ENCODE measurements at regions not wholly inside any gene's neighbourhood (a gene's known extent, or its start where the extent isn't known, plus 50 kb on each side); places are given as distances from the start of the nearest gene placed in this dataset.

DNA sequence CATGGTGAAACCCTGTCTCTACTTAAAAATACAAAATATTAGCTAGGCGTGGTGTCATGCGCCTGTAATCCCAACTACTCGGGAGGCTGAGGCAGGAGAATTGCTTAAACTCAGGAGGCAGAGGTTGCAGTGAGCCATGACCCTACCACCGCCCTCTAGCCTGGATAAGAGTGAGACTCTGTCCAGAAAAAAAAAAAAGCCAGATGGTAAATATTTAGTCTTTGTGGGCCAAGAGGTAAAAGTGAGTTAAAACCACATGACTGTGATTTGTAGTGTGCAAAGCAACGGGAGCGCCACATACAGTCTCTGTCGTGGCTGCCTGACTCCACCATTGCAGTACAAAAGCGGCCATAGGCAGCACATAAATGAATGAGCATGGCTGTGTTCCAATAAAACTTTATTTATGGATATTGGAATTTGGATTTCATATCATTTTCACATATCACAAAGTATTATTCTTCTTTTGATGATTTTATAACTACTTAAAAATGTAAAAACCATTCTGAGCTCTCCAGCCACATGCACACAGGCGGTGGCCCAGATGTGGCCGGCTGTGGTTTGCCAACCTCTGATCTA is 51.8 kb upstream of the CASZ1 start:
- H3K4me1 ChIP-seq (ENCODE audit: control insufficient read depth, insufficient read depth, low read length) = no peaks in the 10 kb centered on the region
- no peaks in the 10 kb centered on the region for H3K27me3 ChIP-seq (ENCODE audit: control insufficient read depth, insufficient read depth, low read length)
- H3K4me3 ChIP-seq (ENCODE audit: low read length) = no peak overlapping the region
- no peaks in the 10 kb centered on the region for H3K36me3 ChIP-seq (ENCODE audit: control insufficient read depth, insufficient read depth, low read length)
- H3K27ac ChIP-seq (ENCODE audit: low read depth, low read length) = no peak overlapping the region
- no peak overlapping the region for H3K9ac ChIP-seq (ENCODE audit: low read length)

DNA sequence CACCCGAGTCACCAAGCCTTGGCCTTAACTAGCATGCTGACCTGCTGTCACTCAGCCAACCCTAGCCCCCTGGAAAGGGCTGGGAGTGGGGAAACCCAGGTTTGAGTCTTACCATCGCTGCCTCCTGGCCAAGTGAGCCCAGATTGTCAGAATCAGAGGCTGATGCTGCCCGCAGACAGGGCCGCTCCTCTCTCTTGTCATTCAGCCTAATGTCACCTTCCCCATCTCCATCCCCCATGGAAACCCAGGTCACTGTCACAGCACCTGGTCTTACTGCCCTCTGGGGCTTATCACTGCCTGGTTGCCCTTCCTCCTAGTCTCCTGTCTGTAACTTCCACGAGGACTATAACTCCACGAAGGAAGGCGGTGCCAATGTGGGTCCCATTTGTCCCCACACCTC is 53.6 kb upstream of the CASZ1 start:
- Histone ChIP-seq H3K4me3 (ENCODE audit: low read length) (no peak overlapping the region), H3K36me3 (ENCODE audit: control insufficient read depth, insufficient read depth, low read length) (no peaks in the 10 kb centered on the region), H3K27ac (ENCODE audit: low read depth, low read length) (no peak overlapping the region), H3K27me3 (ENCODE audit: control insufficient read depth, insufficient read depth, low read length) (no peaks in the 10 kb centered on the region), H3K9ac (ENCODE audit: low read length) (no peak overlapping the region), H3K4me1 (ENCODE audit: control insufficient read depth, insufficient read depth, low read length) (no peaks in the 10 kb centered on the region)

DNA sequence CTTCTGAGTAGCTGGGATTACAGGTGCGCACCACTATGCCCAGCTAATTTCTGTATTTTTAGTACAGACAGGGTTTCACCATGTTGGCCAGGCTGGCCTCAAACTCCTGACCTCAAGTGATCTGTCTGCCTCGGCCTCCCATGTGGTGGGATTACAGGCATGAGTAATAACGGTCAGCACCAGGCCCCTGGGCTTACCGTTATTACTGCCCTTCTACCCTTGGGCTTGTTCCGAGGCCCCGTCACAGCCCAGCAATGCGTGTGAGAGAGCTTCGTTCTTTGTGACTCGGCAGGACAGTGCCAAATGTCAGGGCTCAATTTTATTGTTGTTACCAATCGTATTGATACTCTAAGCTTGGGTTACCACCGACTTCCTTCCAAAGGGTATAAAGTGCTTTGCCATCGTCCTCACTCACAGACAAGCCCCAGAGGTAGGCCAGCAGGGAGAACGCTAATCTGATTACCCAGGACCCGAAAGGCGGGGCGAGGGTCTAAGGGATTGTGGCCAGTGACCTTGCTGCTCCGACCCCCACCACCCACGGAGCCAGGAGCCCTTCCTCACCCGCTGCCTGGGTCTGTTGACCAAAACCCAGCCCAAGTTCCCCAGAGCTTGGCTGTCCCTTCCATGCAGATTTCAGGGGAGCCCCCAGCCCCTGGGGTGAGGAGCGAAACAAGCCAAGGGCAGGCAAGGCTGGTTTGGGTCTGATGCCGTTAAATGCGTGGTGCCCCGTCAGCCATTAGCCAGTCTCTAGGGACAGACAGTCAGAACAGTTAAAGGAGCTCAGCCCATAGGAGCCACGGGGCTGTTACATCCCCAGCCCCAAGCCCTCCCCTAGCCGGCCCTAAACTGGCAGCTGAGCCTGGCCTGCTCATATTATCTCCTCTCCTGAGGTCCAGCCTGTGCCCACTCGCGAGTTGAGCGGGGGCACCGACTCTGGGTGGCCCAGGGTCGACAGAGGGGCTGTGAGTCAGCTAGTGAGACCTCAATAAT is 54.9 kb upstream of the CASZ1 start:
- Histone ChIP-seq H3K4me3 (ENCODE audit: low read length) (no peak overlapping the region), H3K9ac (ENCODE audit: low read length) (no peak overlapping the region), H3K27me3 (ENCODE audit: control insufficient read depth, insufficient read depth, low read length) (no peaks in the 10 kb centered on the region), H3K4me1 (ENCODE audit: control insufficient read depth, insufficient read depth, low read length) (no peaks in the 10 kb centered on the region), H3K36me3 (ENCODE audit: control insufficient read depth, insufficient read depth, low read length) (no peaks in the 10 kb centered on the region), H3K27ac (ENCODE audit: low read depth, low read length) (no peak overlapping the region)

DNA sequence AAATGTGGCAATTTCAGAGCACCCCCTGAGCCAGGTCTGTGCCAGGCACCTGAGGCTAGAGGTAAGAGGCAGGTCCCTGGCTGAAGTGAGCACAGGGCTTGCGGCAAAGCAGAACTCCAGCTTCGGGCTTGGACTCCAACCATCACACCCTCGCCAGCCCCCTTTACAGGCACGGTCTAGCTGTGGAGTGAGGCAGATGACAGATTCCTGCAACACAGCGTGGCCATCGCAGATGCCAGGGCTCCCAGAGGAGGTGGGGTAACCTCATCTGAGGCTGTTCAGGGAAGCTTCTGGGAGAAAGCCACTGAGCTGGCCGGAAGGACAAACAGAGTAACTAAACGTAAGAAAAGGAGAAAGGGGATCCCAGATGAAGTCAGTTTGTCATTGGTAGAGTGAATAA is 55.6 kb upstream of the CASZ1 start:
- no peak overlapping the region for H3K9ac ChIP-seq (ENCODE audit: low read length)
- H3K27ac ChIP-seq (ENCODE audit: low read depth, low read length) = no peak overlapping the region
- H3K4me1 ChIP-seq (ENCODE audit: control insufficient read depth, insufficient read depth, low read length) = no peaks in the 10 kb centered on the region

DNA sequence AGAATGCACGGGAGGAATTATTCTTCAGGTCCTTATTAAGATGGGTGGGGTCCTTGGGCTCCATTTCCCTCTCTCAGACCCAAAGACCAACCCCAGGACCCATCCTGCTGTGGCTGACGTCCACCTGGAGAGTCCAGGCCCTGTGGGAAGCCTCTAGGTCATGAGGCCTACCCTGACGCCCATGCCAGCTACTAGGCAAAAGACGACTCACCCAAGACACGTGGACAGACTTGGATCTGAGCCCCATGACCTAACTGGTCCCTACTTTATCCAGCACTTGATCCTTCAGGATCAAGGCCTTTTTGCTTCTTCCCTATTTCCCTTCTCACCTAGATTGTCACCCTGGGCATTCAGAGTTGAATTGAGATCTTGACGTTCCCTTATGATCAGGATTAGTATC is 56.0 kb upstream of the CASZ1 start:
- H3K27me3 ChIP-seq (ENCODE audit: control insufficient read depth, insufficient read depth, low read length) = no peaks in the 10 kb centered on the region
- no peak overlapping the region for H3K4me3 ChIP-seq (ENCODE audit: low read length)
- H3K9ac ChIP-seq (ENCODE audit: low read length) = no peak overlapping the region
- no peak overlapping the region for H3K27ac ChIP-seq (ENCODE audit: low read depth, low read length)
- H3K36me3 ChIP-seq (ENCODE audit: control insufficient read depth, insufficient read depth, low read length) = no peaks in the 10 kb centered on the region
- no peaks in the 10 kb centered on the region for H3K4me1 ChIP-seq (ENCODE audit: control insufficient read depth, insufficient read depth, low read length)

More for the DNA sequence above, 55.6 kb upstream of the CASZ1 start:
- H3K4me3 ChIP-seq (ENCODE audit: low read length) = no peak overlapping the region
- no peaks in the 10 kb centered on the region for H3K27me3 ChIP-seq (ENCODE audit: control insufficient read depth, insufficient read depth, low read length)
- no peaks in the 10 kb centered on the region for H3K36me3 ChIP-seq (ENCODE audit: control insufficient read depth, insufficient read depth, low read length)

DNA sequence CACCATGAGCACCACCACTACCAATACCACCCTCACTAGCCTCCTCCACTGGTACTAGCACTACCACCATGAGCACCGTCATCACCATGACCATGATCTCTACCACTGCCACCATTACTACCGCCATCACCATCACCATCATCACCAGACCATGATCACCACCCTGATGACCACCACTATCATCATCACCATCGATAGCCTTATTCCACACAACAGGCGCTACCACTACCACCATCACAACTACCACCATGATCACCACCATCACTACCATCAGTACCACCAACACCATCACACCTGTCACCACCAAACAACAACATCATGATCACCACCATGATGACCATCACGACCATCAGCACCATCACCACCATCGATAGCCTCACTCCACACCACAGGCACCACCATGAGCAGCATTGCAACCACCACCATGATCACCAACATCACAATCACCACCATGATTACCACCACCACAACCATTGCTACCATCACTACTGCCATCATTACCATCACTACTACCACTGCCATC is 56.6 kb upstream of the CASZ1 start:
- H3K4me1 ChIP-seq (ENCODE audit: control insufficient read depth, insufficient read depth, low read length) = no peaks in the 10 kb centered on the region
- H3K27me3 ChIP-seq (ENCODE audit: control insufficient read depth, insufficient read depth, low read length) = no peaks in the 10 kb centered on the region
- no peak overlapping the region for H3K4me3 ChIP-seq (ENCODE audit: low read length)
- H3K36me3 ChIP-seq (ENCODE audit: control insufficient read depth, insufficient read depth, low read length) = no peaks in the 10 kb centered on the region
- H3K9ac ChIP-seq (ENCODE audit: low read length) = no peak overlapping the region
- no peak overlapping the region for H3K27ac ChIP-seq (ENCODE audit: low read depth, low read length)

DNA sequence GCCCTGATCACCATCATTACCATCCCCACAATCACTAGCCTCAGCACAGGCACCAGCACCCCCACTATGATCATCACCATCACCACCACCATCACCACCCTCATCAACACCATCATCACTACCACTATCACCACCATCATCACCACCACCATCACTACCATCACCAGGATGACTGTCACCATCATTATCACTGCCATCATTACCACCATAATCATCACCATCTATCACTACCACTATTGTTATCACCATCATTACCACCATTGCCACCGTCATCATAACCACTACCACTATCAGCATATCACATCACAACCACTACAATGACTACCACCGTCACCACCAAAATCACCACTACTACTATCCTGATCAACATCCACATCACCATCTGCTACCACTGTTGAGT is 57.3 kb upstream of the CASZ1 start:
- Histone ChIP-seq H3K9ac (ENCODE audit: low read length) (no peak overlapping the region), H3K4me1 (ENCODE audit: control insufficient read depth, insufficient read depth, low read length) (no peaks in the 10 kb centered on the region), H3K27me3 (ENCODE audit: control insufficient read depth, insufficient read depth, low read length) (no peaks in the 10 kb centered on the region), H3K36me3 (ENCODE audit: control insufficient read depth, insufficient read depth, low read length) (no peaks in the 10 kb centered on the region), H3K4me3 (ENCODE audit: low read length) (no peak overlapping the region), H3K27ac (ENCODE audit: low read depth, low read length) (no peak overlapping the region)

DNA sequence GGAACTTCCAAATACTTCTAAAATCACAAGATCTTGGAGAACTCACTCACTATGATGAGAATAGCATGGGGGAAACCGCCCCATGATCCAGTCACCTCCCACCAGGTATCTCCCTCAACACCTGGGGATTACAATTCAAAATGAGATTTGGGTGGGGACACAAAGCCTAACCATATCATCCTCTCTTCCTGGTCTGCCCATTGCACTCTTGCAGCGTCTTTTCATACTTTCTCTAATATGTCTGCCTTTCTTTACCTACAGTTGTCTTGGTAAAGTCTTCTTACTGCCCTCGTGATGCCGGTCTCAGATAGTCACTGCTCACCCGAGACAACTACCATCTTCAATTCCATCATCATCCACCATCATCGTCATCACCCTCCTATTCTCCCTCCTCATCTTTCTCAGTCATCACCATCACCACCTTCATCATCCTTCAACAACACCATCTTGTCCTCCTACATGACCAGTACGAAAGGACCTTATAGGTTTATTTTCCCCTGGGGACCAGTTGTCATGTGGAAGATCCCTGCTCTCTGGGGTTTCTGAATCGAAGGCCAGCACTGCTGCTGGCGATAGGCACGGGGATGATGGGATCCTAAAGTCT is 58.5 kb upstream of the CASZ1 start:
- Histone ChIP-seq H3K4me1 (ENCODE audit: control insufficient read depth, insufficient read depth, low read length) (no peaks in the 10 kb centered on the region), H3K36me3 (ENCODE audit: control insufficient read depth, insufficient read depth, low read length) (no peaks in the 10 kb centered on the region), H3K27me3 (ENCODE audit: control insufficient read depth, insufficient read depth, low read length) (no peaks in the 10 kb centered on the region), H3K4me3 (ENCODE audit: low read length) (no peak overlapping the region), H3K9ac (ENCODE audit: low read length) (no peak overlapping the region), H3K27ac (ENCODE audit: low read depth, low read length) (no peak overlapping the region)

DNA sequence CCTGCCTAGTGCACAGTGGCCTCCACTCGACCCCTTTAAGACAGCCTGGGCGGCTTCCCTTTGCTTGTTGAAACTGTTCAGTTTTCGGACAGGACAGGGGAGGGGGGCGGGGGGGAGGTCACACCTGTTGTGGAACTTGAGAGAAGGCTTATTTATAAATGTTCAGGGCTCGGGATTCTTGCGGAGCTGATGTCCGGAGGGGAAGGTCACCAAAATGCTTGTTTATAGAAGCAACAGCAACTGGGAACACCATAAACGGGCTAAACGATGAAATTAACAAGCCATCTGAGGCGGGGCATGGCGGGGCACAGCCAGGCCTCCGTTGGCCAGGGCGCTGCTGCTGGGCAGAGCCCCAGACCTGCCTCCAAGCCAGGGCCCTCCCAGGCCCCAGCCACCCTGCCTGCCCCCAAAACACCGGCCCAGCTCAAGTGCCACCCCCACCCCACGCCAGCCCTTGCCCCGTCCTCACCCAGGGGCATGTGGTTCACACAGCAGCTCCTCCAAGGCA is 59.8 kb upstream of the CASZ1 start:
- Histone ChIP-seq H3K4me1 (ENCODE audit: control insufficient read depth, insufficient read depth, low read length) (no peaks in the 10 kb centered on the region), H3K27ac (ENCODE audit: low read depth, low read length) (no peak overlapping the region), H3K36me3 (ENCODE audit: control insufficient read depth, insufficient read depth, low read length) (no peaks in the 10 kb centered on the region), H3K4me3 (ENCODE audit: low read length) (no peak overlapping the region), H3K27me3 (ENCODE audit: control insufficient read depth, insufficient read depth, low read length) (no peaks in the 10 kb centered on the region), H3K9ac (ENCODE audit: low read length) (no peak overlapping the region)

DNA sequence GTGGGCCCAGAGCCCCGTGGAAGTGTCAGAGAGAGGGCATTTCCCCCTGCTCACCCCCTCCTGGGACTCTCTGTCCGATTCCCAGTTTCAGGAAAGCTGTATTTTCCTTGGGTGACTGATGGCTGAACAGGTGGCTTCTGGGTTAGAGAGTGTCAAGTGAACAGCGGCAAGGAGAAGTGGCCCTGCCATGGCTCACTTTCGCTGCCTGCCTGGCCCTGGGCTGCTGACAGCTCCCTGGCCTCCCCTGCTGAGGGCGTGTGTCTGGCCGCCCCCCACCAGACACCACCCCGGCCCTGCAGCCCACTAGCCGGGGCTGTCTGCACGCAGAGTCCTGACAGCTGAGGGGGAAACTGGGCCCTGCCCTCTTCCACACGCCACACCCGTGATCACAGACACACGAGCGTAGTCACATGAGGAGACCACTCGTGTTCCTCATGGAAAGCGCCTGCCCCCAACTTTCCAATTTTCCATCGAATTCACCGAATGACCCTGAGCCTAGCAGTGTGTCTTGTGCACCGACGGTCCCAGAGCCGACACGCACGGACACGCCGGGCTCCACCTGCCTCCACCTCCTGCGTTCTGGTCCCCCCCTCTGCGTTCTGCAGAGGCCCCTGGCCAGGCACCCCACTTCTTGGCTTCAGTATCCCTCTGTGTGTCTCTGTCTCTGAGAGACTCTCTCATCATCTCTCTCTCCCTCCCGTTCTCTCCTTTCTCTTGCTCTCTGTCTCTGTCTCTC is 60.6 kb upstream of the CASZ1 start:
- Histone ChIP-seq H3K27me3 (ENCODE audit: control insufficient read depth, insufficient read depth, low read length) (no peaks in the 10 kb centered on the region), H3K4me3 (ENCODE audit: low read length) (no peak overlapping the region), H3K4me1 (ENCODE audit: control insufficient read depth, insufficient read depth, low read length) (no peaks in the 10 kb centered on the region), H3K27ac (ENCODE audit: low read depth, low read length) (no peak overlapping the region), H3K9ac (ENCODE audit: low read length) (no peak overlapping the region), H3K36me3 (ENCODE audit: control insufficient read depth, insufficient read depth, low read length) (no peaks in the 10 kb centered on the region)

DNA sequence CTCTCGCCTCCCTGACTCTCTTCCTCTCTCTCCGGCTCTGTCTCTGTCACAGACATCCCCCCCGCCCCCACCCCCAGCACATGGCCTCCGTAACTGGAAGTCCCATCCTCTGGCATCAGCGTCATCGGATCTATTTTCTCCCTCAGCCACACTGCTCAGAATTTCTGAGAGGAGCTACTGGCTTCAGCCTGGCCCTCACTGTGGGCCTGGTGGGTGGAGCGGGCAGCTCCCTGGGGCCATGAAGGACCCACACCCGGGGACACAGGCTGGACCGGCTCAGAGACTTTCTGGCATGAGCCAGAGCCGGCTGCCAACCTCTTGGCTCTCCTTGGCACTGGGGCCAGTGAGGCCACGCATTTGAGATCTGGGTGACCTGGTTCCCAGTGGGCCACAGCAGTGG is 61.2 kb upstream of the CASZ1 start:
- H3K4me1 ChIP-seq (ENCODE audit: control insufficient read depth, insufficient read depth, low read length) = no peaks in the 10 kb centered on the region

DNA sequence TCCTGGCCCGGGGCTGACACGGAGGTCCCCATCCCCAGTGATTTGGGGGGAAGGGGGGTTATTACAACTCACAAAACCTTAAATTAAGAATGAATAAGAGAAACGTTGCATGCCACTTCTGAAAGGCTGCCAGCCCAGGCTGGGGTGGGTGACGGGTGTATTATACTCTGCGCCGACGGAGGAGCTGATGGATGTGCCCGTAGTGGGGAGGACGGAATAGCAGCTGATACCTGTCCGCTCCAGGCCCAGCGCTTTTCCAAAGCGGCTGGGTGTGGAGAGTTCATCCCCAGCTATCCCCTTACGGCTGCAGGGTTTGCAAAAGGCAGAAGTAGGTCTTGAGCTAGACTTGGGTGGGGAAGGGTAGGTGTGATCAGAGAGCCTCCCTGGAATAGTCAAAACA is 63.8 kb upstream of the CASZ1 start:
- no peaks in the 10 kb centered on the region for H3K4me1 ChIP-seq (ENCODE audit: control insufficient read depth, insufficient read depth, low read length)
- no peak overlapping the region for H3K9ac ChIP-seq (ENCODE audit: low read length)
- no peak overlapping the region for H3K27ac ChIP-seq (ENCODE audit: low read depth, low read length)
- no peak overlapping the region for H3K4me3 ChIP-seq (ENCODE audit: low read length)
- no peaks in the 10 kb centered on the region for H3K27me3 ChIP-seq (ENCODE audit: control insufficient read depth, insufficient read depth, low read length)
- H3K36me3 ChIP-seq (ENCODE audit: control insufficient read depth, insufficient read depth, low read length) = no peaks in the 10 kb centered on the region

More for the DNA sequence above, 61.2 kb upstream of the CASZ1 start:
- Histone ChIP-seq H3K36me3 (ENCODE audit: control insufficient read depth, insufficient read depth, low read length) (no peaks in the 10 kb centered on the region), H3K27ac (ENCODE audit: low read depth, low read length) (no peak overlapping the region), H3K27me3 (ENCODE audit: control insufficient read depth, insufficient read depth, low read length) (no peaks in the 10 kb centered on the region), H3K4me3 (ENCODE audit: low read length) (no peak overlapping the region), H3K9ac (ENCODE audit: low read length) (no peak overlapping the region)

All from rectal smooth muscle tissue (tissue), 1 donor.